BLaER1 (cell line): ENCODE measurements at regions not wholly inside any gene's neighbourhood (a gene's known extent, or its start where the extent isn't known, plus 50 kb on each side); places are given as distances from the start of the nearest gene placed in this dataset.

Source experiments
- H3K27ac ChIP-seq: shearing (Covaris generic); formaldehyde crosslinking; 2 replicates; pipeline ENCODE4 v1.8.1; 2022
- H3K27me3 ChIP-seq: shearing (Covaris generic); formaldehyde crosslinking; 2 replicates; pipeline ENCODE4 v1.8.1; 2022
- H3K36me3 ChIP-seq: shearing (Covaris generic); formaldehyde crosslinking; 2 replicates; pipeline ENCODE4 v1.8.1; 2022
- H3K4me1 ChIP-seq: shearing (Covaris generic); formaldehyde crosslinking; 2 replicates; pipeline ENCODE4 v1.8.1; 2022
- H3K4me2 ChIP-seq: shearing (Covaris generic); formaldehyde crosslinking; 2 replicates; pipeline ENCODE4 v1.8.1; 2022
- H3K4me3 ChIP-seq: shearing (Covaris generic); formaldehyde crosslinking; 2 replicates; pipeline ENCODE4 v1.8.1; 2022
- H3K9ac ChIP-seq: shearing (Covaris generic); formaldehyde crosslinking; 2 replicates; pipeline ENCODE4 v1.8.1; 2022
- H3K9me3 ChIP-seq: shearing (Covaris generic); formaldehyde crosslinking; 2 replicates; pipeline ENCODE4 v1.8.1; 2022
- H4K20me1 ChIP-seq: shearing (Covaris generic); formaldehyde crosslinking; 2 replicates; pipeline ENCODE4 v1.8.1; 2022
- Cebpa-rat ChIP-seq: shearing (Covaris generic); IDR thresholded peaks from 2 replicates; pipeline ENCODE4 v1.8.1; 2022

GRCh38 chr9:129331493-129331765 lies 153.4 kb upstream of the IER5L start:
- TF ChIP-seq Cebpa-rat, result no peak
- Histone ChIP-seq H3K27ac (no peak overlapping the region), H3K4me1 (peaks cover 72% of the 10 kb centered on the region), H4K20me1 (no peaks in the 10 kb centered on the region), H3K27me3 (no peaks in the 10 kb centered on the region), H3K9ac (no peak overlapping the region), H3K4me3 (no peak overlapping the region), H3K9me3 (peaks cover 13% of the 10 kb centered on the region), H3K36me3 (no peaks in the 10 kb centered on the region), H3K4me2 (no peak overlapping the region)

GRCh38 chr9:129330711-129331492 lies 152.8 kb upstream of the IER5L start:
- peaks cover 69% of the 10 kb centered on the region for H3K4me1 ChIP-seq
- no peak overlapping the region for H3K9ac ChIP-seq
- no peak overlapping the region for H3K4me3 ChIP-seq
- peak; percentile 64 for TF ChIP-seq Cebpa-rat
- H3K4me2 ChIP-seq, result no peak overlapping the region
- no peaks in the 10 kb centered on the region for H3K27me3 ChIP-seq
- no peaks in the 10 kb centered on the region for H4K20me1 ChIP-seq
- H3K9me3 ChIP-seq, result peaks cover 13% of the 10 kb centered on the region
- H3K36me3 ChIP-seq, result no peaks in the 10 kb centered on the region
- no peak overlapping the region for H3K27ac ChIP-seq

GRCh38 chr9:129328355-129329042 lies 150.4 kb upstream of the IER5L start:
- H3K9me3 ChIP-seq, result peaks cover 13% of the 10 kb centered on the region
- no peaks in the 10 kb centered on the region for H3K27me3 ChIP-seq
- no peaks in the 10 kb centered on the region for H3K36me3 ChIP-seq
- TF ChIP-seq Cebpa-rat, result no peak
- H3K9ac ChIP-seq, result peak overlapping the region; percentile 9; the same call in 1 of the 2 replicates
- peak overlapping the region; percentile 49 for H3K27ac ChIP-seq
- peaks cover 55% of the 10 kb centered on the region for H3K4me1 ChIP-seq
- peak overlapping the region; percentile 82 for H3K4me2 ChIP-seq
- no peaks in the 10 kb centered on the region for H4K20me1 ChIP-seq
- H3K4me3 ChIP-seq, result peak overlapping the region; percentile 8; the same call in 1 of the 2 replicates

- H3K27me3 ChIP-seq, result no peaks in the 10 kb centered on the region
- no peaks in the 10 kb centered on the region for H3K36me3 ChIP-seq
- peaks cover 13% of the 10 kb centered on the region for H3K9me3 ChIP-seq
- H3K4me1 ChIP-seq, result peaks cover 53% of the 10 kb centered on the region
- H3K27ac ChIP-seq, result peak overlapping the region; percentile 49
- H3K4me3 ChIP-seq, result peak overlapping the region; percentile 8; the same call in 1 of the 2 replicates
- peak overlapping the region; percentile 82 for H3K4me2 ChIP-seq
- no peak for TF ChIP-seq Cebpa-rat
- H3K9ac ChIP-seq, result 0 out of 2 replicates have a peak overlapping the region, but pooled peaks have one; percentile 9
- H4K20me1 ChIP-seq, result no peaks in the 10 kb centered on the region
Observed at GRCh38 chr9:129327552-129328328, 149.7 kb upstream of the IER5L start.

- Histone ChIP-seq H3K27me3 (no peaks in the 10 kb centered on the region), H3K9me3 (peaks cover 13% of the 10 kb centered on the region), H3K4me2 (no peak overlapping the region), H3K27ac (no peak overlapping the region), H3K9ac (no peak overlapping the region), H3K4me1 (peaks cover 55% of the 10 kb centered on the region), H3K36me3 (no peaks in the 10 kb centered on the region), H3K4me3 (no peak overlapping the region), H4K20me1 (no peaks in the 10 kb centered on the region)
- no peak for TF ChIP-seq Cebpa-rat
Observed at GRCh38 chr9:129326061-129327005, 148.3 kb upstream of the IER5L start.

- H3K4me3 ChIP-seq, result no peak overlapping the region
- no peaks in the 10 kb centered on the region for H4K20me1 ChIP-seq
- no peak overlapping the region for H3K4me2 ChIP-seq
- peaks cover under 1% of the 10 kb centered on the region; the same call in 1 of the 2 replicates for H3K9me3 ChIP-seq
- H3K4me1 ChIP-seq, result peaks cover 67% of the 10 kb centered on the region
- H3K36me3 ChIP-seq, result no peaks in the 10 kb centered on the region
- no peak overlapping the region for H3K9ac ChIP-seq
- no peak for TF ChIP-seq Cebpa-rat
- H3K27me3 ChIP-seq, result no peaks in the 10 kb centered on the region
- H3K27ac ChIP-seq, result no peak overlapping the region
Observed at GRCh38 chr9:129324808-129325502, 146.9 kb upstream of the IER5L start.

GRCh38 chr9:129323999-129324553 lies 146.0 kb upstream of the IER5L start:
- Histone ChIP-seq H3K9me3 (no peaks in the 10 kb centered on the region), H3K4me3 (no peak overlapping the region), H3K27me3 (no peaks in the 10 kb centered on the region), H3K4me1 (peaks cover 69% of the 10 kb centered on the region), H4K20me1 (no peaks in the 10 kb centered on the region), H3K36me3 (no peaks in the 10 kb centered on the region), H3K4me2 (0 out of 2 replicates have a peak overlapping the region, but pooled peaks have one; percentile 18), H3K9ac (no peak overlapping the region), H3K27ac (no peak overlapping the region)
- TF ChIP-seq Cebpa-rat, result no peak

- Histone ChIP-seq H3K27me3 (no peaks in the 10 kb centered on the region), H3K27ac (0 out of 2 replicates have a peak overlapping the region, but pooled peaks have one; percentile 31), H3K36me3 (no peaks in the 10 kb centered on the region), H3K9ac (no peak overlapping the region; the same call in 1 of the 2 replicates), H3K4me3 (no peak overlapping the region), H3K9me3 (no peaks in the 10 kb centered on the region), H3K4me1 (peaks cover 69% of the 10 kb centered on the region), H4K20me1 (no peaks in the 10 kb centered on the region), H3K4me2 (0 out of 2 replicates have a peak overlapping the region, but pooled peaks have one; percentile 18)
- no peak for TF ChIP-seq Cebpa-rat
Observed at GRCh38 chr9:129323376-129323998, 145.4 kb upstream of the IER5L start.
